Hepatocyte (in vitro differentiated cells): ENCODE measurements at regions not wholly inside any gene's neighbourhood (a gene's known extent, or its start where the extent isn't known, plus 50 kb on each side); places are given as distances from the start of the nearest gene placed in this dataset.

Source experiments
- DNase-seq: peaks from one replicate; pipeline ENCODE4 v3.0.0-alpha.2; 2016; ENCODE audit warnings: low spot score
- H2AFZ ChIP-seq: fragments of 200-600 bp; sonication (generic); 2 replicates; pipeline ENCODE4 v1.6.0; 2016; ENCODE audit warnings: antibody characterized with exemption, mild to moderate bottlenecking
- H3K27ac ChIP-seq: fragments of 200-600 bp; sonication (generic); 2 replicates; pipeline ENCODE4 v1.5.1; 2016; ENCODE audit warnings: mild to moderate bottlenecking
- H3K27me3 ChIP-seq: fragments of 200-600 bp; sonication (generic); 2 replicates; pipeline ENCODE4 v1.6.1; 2016
- H3K36me3 ChIP-seq: fragments of 200-600 bp; sonication (generic); replicated peaks from 2 replicates; pipeline ENCODE4 v1.5.1; 2016; ENCODE audit warnings: low read depth; ENCODE audit not compliant: insufficient read depth
- H3K4me1 ChIP-seq: fragments of 200-600 bp; sonication (generic); 2 replicates; pipeline ENCODE4 v1.5.1; 2016; ENCODE audit warnings: mild to moderate bottlenecking, moderate library complexity; ENCODE audit not compliant: insufficient read depth
- H3K4me2 ChIP-seq: fragments of 200-600 bp; sonication (generic); 2 replicates; pipeline ENCODE4 v1.6.0; 2016
- H3K4me3 ChIP-seq: fragments of 200-600 bp; sonication (generic); 2 replicates; pipeline ENCODE4 v1.5.1; 2016; ENCODE audit warnings: mild to moderate bottlenecking
- H3K79me2 ChIP-seq: fragments of 200-600 bp; sonication (generic); 2 replicates; pipeline ENCODE4 v1.6.0; 2017; ENCODE audit warnings: mild to moderate bottlenecking
- H3K9me2 ChIP-seq: fragments of 200-600 bp; sonication (generic); replicated peaks from 2 replicates; pipeline ENCODE4 v1.6.0; 2017; ENCODE audit warnings: mild to moderate bottlenecking; ENCODE audit not compliant: insufficient read depth
- H3K9me3 ChIP-seq: fragments of 200-600 bp; sonication (generic); 2 replicates; pipeline ENCODE4 v1.5.1; 2016; ENCODE audit warnings: low read depth, mild to moderate bottlenecking
- H4K20me1 ChIP-seq: fragments of 200-600 bp; sonication (generic); 2 replicates; pipeline ENCODE4 v1.6.0; 2016; ENCODE audit warnings: mild to moderate bottlenecking; ENCODE audit not compliant: insufficient read depth, poor library complexity, severe bottlenecking
- CTCF ChIP-seq: fragments of 200-600 bp; sonication (generic); IDR thresholded peaks from 2 replicates; pipeline ENCODE4 v1.5.1; 2016; ENCODE audit warnings: antibody characterized with exemption, mild to moderate bottlenecking; ENCODE audit not compliant: poor library complexity
- EZH2 ChIP-seq: fragments of 200-600 bp; sonication (generic); IDR thresholded peaks from 2 replicates; pipeline ENCODE4 v1.6.1; 2016; ENCODE audit warnings: antibody characterized with exemption, mild to moderate bottlenecking, borderline replicate concordance
- EZH2phosphoT487 ChIP-seq: fragments of 200-600 bp; sonication (generic); IDR thresholded peaks from one replicate; pipeline ENCODE4 v1.6.1; 2018; ENCODE audit warnings: antibody characterized with exemption, mild to moderate bottlenecking, low read depth, moderate library complexity; ENCODE audit not compliant: unreplicated experiment, severe bottlenecking
- WGBS: methylation state at CpG from one replicate; pipeline ENCODE4 v1.1.6; 2016; ENCODE audit warnings: low lambda C conversion rate; ENCODE audit errors: missing lambda C conversion rate; 5-methylcytosine and 5-hydroxymethylcytosine counted together

- Histone ChIP-seq H2AFZ (no peak overlapping the region), H4K20me1 (no peaks in the 10 kb centered on the region), H3K79me2 (no peaks in the 10 kb centered on the region), H3K27me3 (no peaks in the 10 kb centered on the region), H3K4me1 (no peaks in the 10 kb centered on the region), H3K9me3 (no peaks in the 10 kb centered on the region), H3K27ac (peak overlapping the region; percentile 29), H3K36me3 (no peaks in the 10 kb centered on the region), H3K4me2 (no peak overlapping the region), H3K4me3 (no peak overlapping the region), H3K9me2 (no peaks in the 10 kb centered on the region)
- TF ChIP-seq CTCF (no peak), EZH2 (no peak), EZH2phosphoT487 (no peak)
- WGBS, result 73% methylated on average over 5 of the region's 5 CpGs
- no peak for DNase-seq
These were observed 67.4 kb downstream of the CBLL2 start for GRCh38 chrX:22340022-22340616.

- H3K4me1 ChIP-seq, result no peaks in the 10 kb centered on the region
- H4K20me1 ChIP-seq, result no peaks in the 10 kb centered on the region
- peak; percentile 8 for DNase-seq
- WGBS, result 93% methylated on average over 8 of the region's 8 CpGs
- no peak overlapping the region for H3K27ac ChIP-seq
- no peak overlapping the region for H2AFZ ChIP-seq
- H3K27me3 ChIP-seq, result no peaks in the 10 kb centered on the region
- H3K79me2 ChIP-seq, result no peaks in the 10 kb centered on the region
- H3K4me3 ChIP-seq, result no peak overlapping the region
- H3K9me3 ChIP-seq, result no peaks in the 10 kb centered on the region
- H3K9me2 ChIP-seq, result no peaks in the 10 kb centered on the region
- no peak for TF ChIP-seq EZH2phosphoT487
- no peak for TF ChIP-seq EZH2
- TF ChIP-seq CTCF, result no peak
- H3K4me2 ChIP-seq, result no peak overlapping the region
- H3K36me3 ChIP-seq, result no peaks in the 10 kb centered on the region
These were observed 70.5 kb downstream of the CBLL2 start for GRCh38 chrX:22343192-22343591.

DNA sequence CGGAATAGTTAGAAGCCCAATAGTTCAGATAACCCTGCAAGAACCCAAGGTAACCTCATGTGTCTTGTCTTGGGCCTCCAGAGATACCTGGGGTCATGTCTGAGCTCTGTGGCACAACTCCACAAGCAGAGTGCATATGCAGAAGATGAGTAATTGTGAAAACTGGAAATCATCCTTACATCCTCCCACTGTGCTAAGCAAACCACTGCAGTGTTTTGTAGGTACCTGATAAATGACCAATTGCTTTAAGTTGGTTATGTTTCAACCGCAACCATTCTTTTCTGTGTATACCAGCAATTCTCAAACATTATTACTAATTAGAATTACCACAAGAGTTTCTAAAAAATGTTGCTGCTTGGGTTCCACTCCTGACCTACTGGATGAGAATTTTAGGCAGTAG, 73.2 kb downstream of the CBLL2 start:
- H4K20me1 ChIP-seq, result no peaks in the 10 kb centered on the region
- no peaks in the 10 kb centered on the region for H3K27me3 ChIP-seq
- H3K4me3 ChIP-seq, result no peak overlapping the region
- 76% methylated on average over 2 of the region's 2 CpGs for WGBS
- H3K9me2 ChIP-seq, result no peaks in the 10 kb centered on the region
- no peaks in the 10 kb centered on the region for H3K79me2 ChIP-seq
- H3K27ac ChIP-seq, result no peak overlapping the region
- no peak overlapping the region for H3K4me2 ChIP-seq
- H3K4me1 ChIP-seq, result no peaks in the 10 kb centered on the region
- H2AFZ ChIP-seq, result no peak overlapping the region
- no peaks in the 10 kb centered on the region for H3K9me3 ChIP-seq
- no peaks in the 10 kb centered on the region for H3K36me3 ChIP-seq
- DNase-seq, result no peak
- no peak for TF ChIP-seq CTCF
- no peak for TF ChIP-seq EZH2
- no peak for TF ChIP-seq EZH2phosphoT487
